ENCODE measurements at regions not wholly inside any gene's neighbourhood (a gene's known extent, or its start where the extent isn't known, plus 50 kb on each side); places are given as distances from the start of the nearest gene placed in this dataset.

GRCh38 chr6:113301651-113302050 is 555.5 kb upstream of the MARCKS start:
- peak; percentile 54 for DNase-seq (ENCODE audit: low read depth)

- no peak for DNase-seq (ENCODE audit: low read depth)
These were observed 553.0 kb upstream of the MARCKS start for GRCh38 chr6:113304116-113304515.

DNA sequence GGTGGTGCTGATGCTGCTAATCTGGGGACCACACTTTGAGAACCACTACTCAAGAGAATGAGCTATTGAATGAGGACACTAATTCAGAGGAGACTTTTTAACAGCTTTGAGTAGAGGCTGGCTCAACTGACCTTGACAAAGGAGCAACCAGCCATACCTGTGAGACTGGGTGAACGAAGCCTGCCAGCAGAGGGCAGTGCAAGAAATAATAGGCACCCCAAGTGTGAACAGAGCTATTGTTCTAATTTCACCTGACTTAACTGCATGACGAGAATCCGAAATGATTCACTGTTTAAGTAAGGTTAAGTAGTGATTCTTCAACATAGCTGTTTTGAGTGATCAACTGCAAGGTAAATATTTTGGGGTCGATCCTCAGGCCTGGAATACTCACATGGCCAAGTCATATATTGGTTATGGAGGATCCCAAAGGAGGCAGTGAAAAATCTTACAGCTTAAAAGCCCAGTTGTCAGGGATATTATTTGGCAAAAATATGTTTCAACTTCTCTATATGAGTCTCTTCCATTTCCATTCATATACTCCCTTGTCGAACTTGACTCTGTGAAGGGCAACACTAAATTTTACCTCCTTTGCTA is 550.5 kb upstream of the MARCKS start:
- DNase-seq (ENCODE audit: low read depth), result peak; percentile 63

DNA sequence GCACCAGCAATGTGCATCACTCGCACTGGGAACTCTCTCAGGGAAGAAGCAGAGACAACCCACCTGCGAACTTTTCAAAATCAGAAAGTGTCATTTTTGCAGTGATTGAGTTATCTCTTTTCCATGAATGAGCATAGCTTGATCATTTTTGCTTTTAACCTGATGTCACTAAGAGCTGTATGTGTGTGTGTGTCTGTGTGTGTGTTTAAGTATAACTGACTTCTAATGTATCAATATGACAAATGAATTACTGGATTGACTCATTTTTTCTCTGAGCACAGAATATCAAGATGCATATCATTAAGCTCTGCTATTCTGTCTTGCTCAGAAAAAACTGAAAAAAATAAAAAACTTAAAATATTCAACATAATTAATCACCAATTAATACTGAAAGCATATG is 548.9 kb upstream of the MARCKS start:
- DNase-seq (ENCODE audit: low read depth), result no peak

DNA sequence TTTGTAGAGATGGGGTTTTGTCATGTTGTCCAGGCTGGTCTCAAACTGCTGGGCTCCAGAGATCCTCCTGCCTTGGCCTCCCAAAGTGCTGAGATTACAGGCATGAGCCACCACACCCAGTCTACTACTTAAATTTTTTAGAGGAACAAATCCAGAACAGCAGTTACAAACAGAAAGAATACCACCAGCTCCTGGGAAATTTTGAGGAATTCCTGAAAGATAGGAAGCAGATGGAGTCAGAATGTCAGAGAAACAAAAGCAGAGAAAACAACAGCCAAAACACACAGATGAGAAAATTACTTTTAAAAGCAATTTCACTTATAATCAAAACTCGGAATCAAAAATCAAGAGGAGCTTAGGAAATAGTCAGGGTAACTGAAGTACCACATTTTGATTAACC is 543.3 kb upstream of the MARCKS start:
- DNase-seq (ENCODE audit: low read depth), result no peak

DNA sequence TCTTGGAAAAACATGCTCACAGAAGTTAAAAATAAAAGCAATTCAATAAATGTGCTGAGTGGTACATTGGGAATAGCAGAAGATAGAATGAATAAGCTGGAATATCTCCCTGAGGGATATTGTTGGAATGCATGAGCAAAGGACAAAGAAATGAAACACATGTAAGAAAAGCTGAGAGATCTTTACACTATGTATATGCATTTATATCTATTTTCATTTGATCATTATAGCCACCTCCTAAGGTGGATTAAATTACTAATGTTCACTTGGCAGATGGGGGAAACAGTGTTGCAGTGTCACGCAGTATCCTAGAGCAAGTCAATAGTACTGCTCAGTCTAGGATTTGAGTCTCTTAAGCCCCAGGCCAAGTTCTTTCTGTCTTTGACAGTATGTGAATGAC is 542.0 kb upstream of the MARCKS start:
- DNase-seq (ENCODE audit: low read depth), result no peak

DNA sequence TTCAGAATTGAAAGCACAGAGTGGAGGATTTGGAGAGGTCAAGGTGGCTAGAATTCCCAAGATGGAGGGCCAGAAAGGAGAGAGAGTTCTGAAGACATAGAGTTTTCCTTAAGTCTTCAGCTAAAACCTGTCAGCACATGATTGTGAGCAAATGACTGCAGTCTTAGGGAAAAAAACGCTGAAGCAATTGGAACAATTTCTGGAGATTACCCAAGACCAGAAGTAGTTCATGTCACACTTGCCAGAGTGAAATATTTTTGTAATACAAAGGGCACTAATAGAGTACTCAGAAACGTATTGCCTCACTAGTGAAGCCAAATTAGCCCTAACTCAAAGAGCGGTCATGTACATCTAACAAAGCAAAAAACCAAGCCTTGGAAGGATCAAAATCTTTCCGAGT is 541.3 kb upstream of the MARCKS start:
- no peak for DNase-seq (ENCODE audit: low read depth)

GRCh38 chr6:113317442-113317841 is 539.7 kb upstream of the MARCKS start:
- DNase-seq (ENCODE audit: low read depth), result no peak

GRCh38 chr6:113317891-113318574 is 539.1 kb upstream of the MARCKS start:
- no peak for DNase-seq (ENCODE audit: low read depth)

DNA sequence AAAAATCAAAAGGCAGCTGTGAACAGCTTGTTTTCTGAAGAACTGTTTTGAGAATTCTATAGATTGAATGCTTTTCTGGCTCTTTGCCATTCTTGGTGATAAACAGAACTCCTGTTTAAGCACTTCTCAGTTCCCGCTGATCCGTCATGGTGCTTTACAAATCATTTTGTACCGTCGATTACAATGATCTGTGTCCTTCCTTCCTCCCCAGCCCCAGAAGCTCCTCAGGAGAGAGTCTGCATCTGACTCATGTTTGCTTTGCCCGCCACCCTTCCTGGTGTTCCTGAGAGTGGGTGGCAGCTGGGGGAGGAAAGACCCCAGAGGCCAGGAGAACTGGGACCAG is 538.6 kb upstream of the MARCKS start:
- DNase-seq (ENCODE audit: low read depth), result no peak

DNA sequence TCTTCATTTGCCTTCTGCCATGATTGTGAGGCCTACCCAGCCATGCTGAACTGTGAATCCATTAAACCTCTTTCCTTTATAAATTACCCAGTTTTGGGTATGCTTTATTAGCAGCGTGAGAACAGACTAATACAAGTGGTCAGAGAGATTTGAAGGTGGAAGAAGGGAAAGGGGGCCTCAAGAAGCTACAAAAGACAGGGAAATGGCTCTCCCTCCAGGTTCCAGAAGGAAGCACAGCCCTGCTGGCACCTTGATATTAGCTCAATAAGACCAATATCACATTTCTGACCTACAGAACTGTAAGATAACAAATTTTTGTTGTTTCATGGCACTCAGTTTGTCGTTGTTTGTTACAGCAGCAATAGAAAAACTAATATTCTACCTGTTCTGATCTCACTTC is 536.5 kb upstream of the MARCKS start:
- no peak for DNase-seq (ENCODE audit: low read depth)

DNA sequence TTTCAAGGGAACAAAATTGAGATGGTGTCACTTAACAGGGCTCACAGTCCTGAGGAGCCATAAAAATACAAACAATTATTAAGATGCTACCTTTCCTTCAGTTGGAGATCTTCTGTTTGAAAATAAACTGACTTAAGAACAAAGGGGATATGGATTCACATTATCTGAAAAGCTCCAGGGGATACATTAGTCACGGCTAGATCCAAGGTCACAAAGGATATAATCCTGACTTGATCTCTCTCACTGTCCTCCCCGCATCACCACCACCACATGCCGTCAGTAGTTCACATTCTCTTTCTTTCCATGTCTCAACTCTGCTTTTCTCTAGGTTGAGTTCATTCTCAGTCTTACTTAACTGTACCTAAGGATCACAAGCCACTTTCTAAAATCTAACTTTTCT is 530.4 kb upstream of the MARCKS start:
- DNase-seq (ENCODE audit: low read depth), result no peak

GRCh38 chr6:113328886-113329381 is 528.2 kb upstream of the MARCKS start:
- no peak for DNase-seq (ENCODE audit: low read depth)

DNA sequence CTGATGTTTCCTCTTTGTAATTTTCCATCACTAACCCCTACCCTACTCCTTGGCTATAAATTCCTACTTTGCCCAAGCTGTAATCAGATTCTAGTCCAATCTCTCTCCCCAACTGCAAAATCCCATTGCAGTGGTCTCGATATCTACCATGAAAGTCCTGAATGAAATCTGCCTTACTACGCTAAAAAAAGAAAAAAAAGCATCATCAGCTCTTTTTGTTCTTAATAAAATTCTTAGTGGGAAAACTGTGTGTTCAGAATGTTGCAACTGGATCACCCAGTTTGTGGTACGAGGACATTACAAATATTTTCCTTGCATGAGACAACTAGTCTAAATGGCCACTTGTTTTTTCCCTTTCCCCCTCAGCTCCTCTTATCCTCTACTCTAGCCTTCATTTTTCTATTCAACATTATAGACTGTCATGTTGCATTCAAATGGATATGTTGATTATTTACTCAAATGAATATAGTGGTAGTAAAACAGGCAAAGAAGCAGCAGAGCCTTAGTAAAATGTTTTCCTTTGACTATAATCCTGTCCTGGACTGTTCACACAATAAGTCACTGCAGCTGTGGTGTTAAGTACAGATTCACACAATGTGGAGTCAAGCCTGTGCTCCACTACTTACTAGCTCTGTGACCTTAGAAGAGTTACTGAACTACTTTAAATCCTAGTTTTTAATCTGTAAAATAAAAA is 527.1 kb upstream of the MARCKS start:
- no peak for DNase-seq (ENCODE audit: low read depth)

DNA sequence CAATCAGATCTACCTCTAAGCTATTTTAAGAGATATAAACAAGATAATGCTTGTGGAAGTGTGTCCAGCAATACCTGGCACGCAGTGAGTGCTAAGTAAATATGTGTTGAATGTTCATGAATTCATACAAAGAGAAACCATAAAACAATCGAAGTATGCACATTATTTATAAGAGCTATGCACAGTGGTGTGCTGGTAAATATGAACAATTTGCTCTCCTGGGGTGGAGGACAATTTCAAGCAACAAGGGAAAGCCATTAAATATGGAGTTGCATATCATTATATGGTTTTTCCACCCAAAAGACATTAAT is 526.6 kb upstream of the MARCKS start:
- DNase-seq (ENCODE audit: low read depth), result no peak

DNA sequence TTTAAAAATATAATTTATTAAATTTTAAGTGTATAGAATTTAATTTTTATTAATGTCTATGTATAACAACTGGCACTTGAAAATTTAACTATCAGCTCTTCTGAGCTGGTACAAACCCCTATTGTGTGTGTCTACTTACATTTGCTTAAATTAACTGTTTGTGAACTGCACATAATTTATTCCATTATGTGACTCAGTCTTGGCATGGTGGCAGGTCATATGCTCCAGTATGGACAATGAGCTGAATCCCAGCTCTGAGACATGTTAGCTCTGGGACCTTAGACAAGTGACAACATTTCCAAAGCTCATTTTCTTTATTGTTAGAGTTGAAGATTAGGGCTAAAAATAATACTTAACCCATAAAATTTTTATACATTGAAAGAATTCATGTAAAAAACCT is 526.1 kb upstream of the MARCKS start:
- no peak for DNase-seq (ENCODE audit: low read depth)

GRCh38 chr6:113338644-113339043 is 518.5 kb upstream of the MARCKS start:
- DNase-seq (ENCODE audit: low read depth), result no peak

DNA sequence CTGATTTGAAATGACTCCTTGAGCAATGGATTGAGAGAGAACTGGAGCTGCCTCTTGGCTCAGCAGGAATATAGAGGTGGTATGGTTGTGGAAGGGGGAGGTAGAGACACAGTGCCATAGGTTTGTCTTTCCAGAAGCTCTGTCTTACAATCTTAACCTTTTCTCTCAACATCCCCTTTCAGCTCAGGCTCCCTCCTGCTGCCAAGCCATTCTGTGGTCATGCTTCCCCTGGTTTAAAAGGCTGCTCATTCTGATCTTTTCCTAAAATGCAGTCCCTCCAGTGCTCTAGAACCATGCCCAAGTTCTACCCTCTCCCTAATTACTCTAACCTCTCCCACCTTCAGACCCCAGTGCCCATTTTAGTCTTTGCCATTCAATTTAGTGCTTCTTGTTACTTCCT is 517.9 kb upstream of the MARCKS start:
- no peak for DNase-seq (ENCODE audit: low read depth)

GRCh38 chr6:113340371-113340770 is 516.8 kb upstream of the MARCKS start:
- no peak for DNase-seq (ENCODE audit: low read depth)

DNA sequence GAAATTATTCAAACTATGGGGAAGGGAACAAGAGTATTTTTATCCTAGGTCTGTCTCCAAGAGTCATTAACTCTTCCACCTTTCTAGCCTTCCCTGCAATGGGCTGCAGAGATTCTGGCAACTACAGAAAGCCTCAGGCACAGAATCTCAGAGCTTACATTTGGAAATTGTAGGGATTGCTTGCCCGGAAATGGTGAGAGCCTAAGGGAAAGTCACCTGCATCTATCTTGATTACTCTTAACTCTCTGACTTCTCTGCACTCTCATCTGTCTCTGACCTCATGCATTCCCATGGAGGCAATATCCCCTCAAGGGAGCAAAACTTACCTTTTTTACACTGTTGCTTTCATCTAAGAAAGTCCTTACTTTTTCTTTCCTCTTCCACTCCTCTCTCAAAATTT is 513.2 kb upstream of the MARCKS start:
- DNase-seq (ENCODE audit: low read depth), result no peak

DNA sequence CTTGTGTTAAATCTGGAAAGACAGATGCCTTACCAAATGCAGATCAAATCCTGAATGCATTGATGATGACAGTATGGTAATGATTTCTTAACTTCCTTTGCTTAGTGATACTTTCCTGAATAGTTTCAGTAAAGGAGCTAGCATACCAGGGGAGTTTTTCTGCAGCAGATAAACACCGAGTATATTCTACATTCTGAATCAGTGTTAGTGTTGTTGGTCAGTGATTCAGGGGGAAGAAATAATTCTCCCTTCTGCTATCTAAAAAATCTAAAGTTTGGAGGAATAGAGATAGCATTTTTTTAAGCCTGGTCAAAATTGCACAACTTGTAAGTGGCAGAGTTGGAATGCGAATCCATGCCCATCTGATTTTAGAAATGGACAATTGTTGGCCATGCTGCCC is 512.2 kb upstream of the MARCKS start:
- DNase-seq (ENCODE audit: low read depth), result peak; percentile 27

- DNase-seq (ENCODE audit: low read depth), result peak; percentile 85
These were observed 509.7 kb upstream of the MARCKS start for GRCh38 chr6:113347436-113347835.

- no peak for DNase-seq (ENCODE audit: low read depth)
These were observed 506.7 kb upstream of the MARCKS start for GRCh38 chr6:113350461-113350860.

Data from ELR (cell line).